H9 (cell line): ENCODE measurements at regions not wholly inside any gene's neighbourhood (a gene's known extent, or its start where the extent isn't known, plus 50 kb on each side); places are given as distances from the start of the nearest gene placed in this dataset.

Experiments
- DNase-seq: peaks from one replicate; pipeline ENCODE4 v3.0.0-alpha.2; 2017
- H2AFZ ChIP-seq: one replicate; pipeline ENCODE4 v1.6.1; 2013; ENCODE audit warnings: mild to moderate bottlenecking, low read length, control low read depth, moderate library complexity
- H2AK5ac ChIP-seq: 2 replicates; pipeline ENCODE4 v1.6.1; 2013; ENCODE audit warnings: low read length, control low read depth, mixed read lengths; ENCODE audit not compliant: insufficient read length
- H2BK120ac ChIP-seq: one replicate; pipeline ENCODE4 v1.6.1; 2013; ENCODE audit warnings: low read depth, mild to moderate bottlenecking, low read length, control low read depth, inconsistent platforms; ENCODE audit not compliant: poor library complexity, severe bottlenecking
- H2BK12ac ChIP-seq: 2 replicates; pipeline ENCODE4 v1.6.1; 2013; ENCODE audit warnings: low read length, control low read depth, mixed read lengths, low read depth; ENCODE audit not compliant: insufficient read length
- H2BK15ac ChIP-seq: 2 replicates; pipeline ENCODE4 v1.6.1; 2013; ENCODE audit warnings: low read depth, low read length, control low read depth
- H2BK20ac ChIP-seq: one replicate; pipeline ENCODE4 v1.6.1; 2013; ENCODE audit warnings: low read depth, mild to moderate bottlenecking, low read length, control low read depth, inconsistent platforms; ENCODE audit not compliant: poor library complexity, severe bottlenecking
- H2BK5ac ChIP-seq: 2 replicates; pipeline ENCODE4 v1.6.1; 2013; ENCODE audit warnings: low read length, control low read depth, mixed read lengths; ENCODE audit not compliant: insufficient read length
- H3K14ac ChIP-seq: 2 replicates; pipeline ENCODE4 v1.6.1; 2013; ENCODE audit warnings: low read length, control low read depth; ENCODE audit not compliant: insufficient read depth
- H3K18ac ChIP-seq: 2 replicates; pipeline ENCODE4 v1.6.1; 2013; ENCODE audit warnings: low read depth, mild to moderate bottlenecking, mixed read lengths, low read length, control low read depth; ENCODE audit not compliant: insufficient read length
- H3K23ac ChIP-seq: 2 replicates; pipeline ENCODE4 v1.6.1; 2013; ENCODE audit warnings: low read length, control low read depth, mixed read lengths, low read depth; ENCODE audit not compliant: insufficient read length
- H3K23me2 ChIP-seq: 2 replicates; pipeline ENCODE4 v1.6.1; 2013; ENCODE audit warnings: low read depth, mild to moderate bottlenecking, mixed read lengths, low read length, control low read depth; ENCODE audit not compliant: insufficient read length, poor library complexity, severe bottlenecking
- H3K27ac ChIP-seq: 2 replicates; pipeline ENCODE4 v1.5.1; 2013; ENCODE audit warnings: low read length, control low read depth, mixed read lengths, low read depth; ENCODE audit not compliant: insufficient read length
- H3K27me3 ChIP-seq: 2 replicates; pipeline ENCODE4 v1.6.1; 2013; ENCODE audit warnings: low read length, control low read depth, inconsistent platforms; ENCODE audit not compliant: insufficient read depth
- H3K4ac ChIP-seq: 2 replicates; pipeline ENCODE4 v1.6.1; 2013; ENCODE audit warnings: low read depth, mild to moderate bottlenecking, control low read depth, inconsistent platforms, low read length, moderate library complexity
- H3K4me1 ChIP-seq: 2 replicates; pipeline ENCODE4 v1.6.1; 2013; ENCODE audit warnings: low read length, control low read depth, inconsistent platforms; ENCODE audit not compliant: insufficient read depth
- H3K4me2 ChIP-seq: 2 replicates; pipeline ENCODE4 v1.6.1; 2013; ENCODE audit warnings: low read length, control low read depth, mixed read lengths; ENCODE audit not compliant: insufficient read length, insufficient read depth
- H3K56ac ChIP-seq: 2 replicates; pipeline ENCODE4 v1.6.1; 2013; ENCODE audit warnings: low read depth, mild to moderate bottlenecking, mixed read lengths, low read length, control low read depth; ENCODE audit not compliant: insufficient read length
- H3K79me1 ChIP-seq: 2 replicates; pipeline ENCODE4 v1.6.1; 2013; ENCODE audit warnings: low read depth, mild to moderate bottlenecking, moderate library complexity, low read length, control low read depth, inconsistent platforms; ENCODE audit not compliant: insufficient read depth, poor library complexity, severe bottlenecking
- H3K79me2 ChIP-seq: 2 replicates; pipeline ENCODE4 v1.6.1; 2013; ENCODE audit warnings: low read length, control low read depth, inconsistent platforms; ENCODE audit not compliant: insufficient read depth
- H3K9ac ChIP-seq: 2 replicates; pipeline ENCODE4 v1.6.1; 2013; ENCODE audit warnings: low read length, control low read depth, mixed read lengths; ENCODE audit not compliant: insufficient read length; ENCODE audit errors: extremely low read depth
- H3K9me3 ChIP-seq: one replicate; pipeline ENCODE4 v1.6.1; 2013; ENCODE audit warnings: low read depth, low read length, inconsistent platforms; ENCODE audit not compliant: control insufficient read depth
- H3T11ph ChIP-seq: one replicate; pipeline ENCODE4 v1.6.1; 2013; ENCODE audit warnings: mild to moderate bottlenecking, low read length, control low read depth, inconsistent platforms
- H4K20me1 ChIP-seq: one replicate; pipeline ENCODE4 v1.6.1; 2013; ENCODE audit not compliant: control insufficient read depth, insufficient read length, insufficient read depth
- H4K5ac ChIP-seq: 2 replicates; pipeline ENCODE4 v1.6.1; 2013; ENCODE audit warnings: low read depth, mild to moderate bottlenecking, mixed read lengths, low read length, control low read depth; ENCODE audit not compliant: insufficient read length
- H4K8ac ChIP-seq: replicated peaks from 2 replicates; pipeline ENCODE4 v1.6.1; 2013; ENCODE audit warnings: low read length, control low read depth, mixed read lengths, low read depth; ENCODE audit not compliant: insufficient read length
- H4K91ac ChIP-seq: 2 replicates; pipeline ENCODE4 v1.6.1; 2013; ENCODE audit warnings: low read depth, mild to moderate bottlenecking, moderate library complexity, mixed read lengths, low read length, control low read depth; ENCODE audit not compliant: insufficient read length
- H3K27ac Mint-ChIP-seq, 3 experiments: 2 replicates in 2 of 3; 3 replicates in 1 of 3; pipeline ENCODE4 v1.8.0; 2020 to 2021; ENCODE audit warnings: mixed read lengths in 3 of 3, mild to moderate bottlenecking in 1 of 3, moderate library complexity in 1 of 3
- H3K27me3 Mint-ChIP-seq: 2 replicates; pipeline ENCODE4 v1.8.0; 2021; ENCODE audit warnings: low read depth, mild to moderate bottlenecking, moderate library complexity, mixed read lengths
- H3K36me3 Mint-ChIP-seq, 3 experiments: 2 replicates in 2 of 3; 3 replicates in 1 of 3; pipeline ENCODE4 v1.8.0; 2020 to 2021; ENCODE audit warnings: low read depth in 3 of 3, mixed read lengths in 3 of 3; ENCODE audit not compliant: insufficient read depth in 1 of 3
- H3K4me1 Mint-ChIP-seq, 2 experiments: 2 replicates each; pipeline ENCODE4 v1.8.0; 2020; ENCODE audit warnings: mixed read lengths in 2 of 2
- H3K4me3 Mint-ChIP-seq, 2 experiments: 2 replicates in 1 of 2; 3 replicates in 1 of 2; pipeline ENCODE4 v1.8.0; 2020 to 2021; ENCODE audit warnings: mild to moderate bottlenecking in 2 of 2, mixed read lengths in 2 of 2, moderate library complexity in 1 of 2
- H3K9me3 Mint-ChIP-seq, 2 experiments: 2 replicates in 1 of 2; 3 replicates in 1 of 2; pipeline ENCODE4 v1.8.0; 2020; ENCODE audit warnings: mild to moderate bottlenecking in 2 of 2, mixed read lengths in 2 of 2, moderate library complexity in 1 of 2
- CTCF ChIP-seq: fragments of 200-600 bp; sonication (generic); conservative IDR thresholded peaks from 3 replicates; pipeline ENCODE4 v1.8.0; 2021; ENCODE audit warnings: antibody characterized with exemption, mild to moderate bottlenecking
- WGBS: extraction: QIAGEN DNeasy Blood & Tissue Kit; methylation state at CpG from one replicate; pipeline ENCODE4 v1.1.7; 2013; ENCODE audit warnings: missing lambda C conversion rate, low lambda C conversion rate, mixed read lengths; ENCODE audit not compliant: insufficient read length; ENCODE audit errors: extremely low coverage; 5-methylcytosine and 5-hydroxymethylcytosine counted together

GRCh38 chr3:6060251-6060650 lies 800.7 kb upstream of the GRM7 start:
- H3K18ac ChIP-seq, result no peak overlapping the region
- Mint-ChIP-seq H3K9me3 (no peaks in the 10 kb centered on the region; a peak in 1 of 5 replicates), H3K4me3 (no peak overlapping the region), H3K27ac (no peak overlapping the region; a peak in 1 of 7 replicates), H3K27me3 (no peaks in the 10 kb centered on the region; the same call in 1 of the 2 replicates), H3K36me3 (no peaks in the 10 kb centered on the region), H3K4me1 (peaks cover 23 to 26% of the 10 kb centered on the region in 2 experiments)
- H3K14ac ChIP-seq, result no peak overlapping the region
- no peak overlapping the region for H3K4ac ChIP-seq
- H3K23me2 ChIP-seq, result no peaks in the 10 kb centered on the region
- no peak overlapping the region for H3T11ph ChIP-seq
- H3K4me1 ChIP-seq, result peaks cover 12% of the 10 kb centered on the region; the same call in 1 of the 2 replicates
- H3K9ac ChIP-seq, result no peak overlapping the region
- no peaks in the 10 kb centered on the region for H4K20me1 ChIP-seq
- no peak overlapping the region for H3K27ac ChIP-seq
- H3K56ac ChIP-seq, result no peak overlapping the region
- no peak overlapping the region for H2AFZ ChIP-seq
- no peaks in the 10 kb centered on the region for H3K27me3 ChIP-seq
- DNase-seq, result no peak
- H2AK5ac ChIP-seq, result no peak overlapping the region
- no peak overlapping the region for H4K5ac ChIP-seq
- no peaks in the 10 kb centered on the region for H3K79me1 ChIP-seq
- no peaks in the 10 kb centered on the region for H3K79me2 ChIP-seq
- TF ChIP-seq CTCF, result no peak
- no peak overlapping the region for H2BK12ac ChIP-seq
- no peaks in the 10 kb centered on the region for H3K9me3 ChIP-seq
- H2BK15ac ChIP-seq, result no peak overlapping the region
- H2BK120ac ChIP-seq, result no peak overlapping the region
- WGBS, result no CpG with 5 or more reads among the region's 1 CpG
- H3K4me2 ChIP-seq, result no peak overlapping the region
- no peak overlapping the region for H4K8ac ChIP-seq
- H3K23ac ChIP-seq, result no peak overlapping the region
- H4K91ac ChIP-seq, result no peak overlapping the region
- H2BK5ac ChIP-seq, result no peak overlapping the region
- H2BK20ac ChIP-seq, result no peak overlapping the region
